Common myeloid progenitor, CD34-positive (primary cell): ENCODE measurements at regions not wholly inside any gene's neighbourhood (a gene's known extent, or its start where the extent isn't known, plus 50 kb on each side); places are given as distances from the start of the nearest gene placed in this dataset.
"Not testable (repeated sequence)": the region's sequence is repeated elsewhere in the genome, so short reads cannot be mapped to it uniquely, and the experiment has no call there.

ENCODE experiments used
- CTCF ChIA-PET: fragments of 350-600 bp; sonication (Branson Sonifier 250); formaldehyde crosslinking; loops from one replicate; lab custom pipeline; 2021; ENCODE audit warnings: antibody characterized with exemption; lab: Charles Lee
- POLR2A ChIA-PET: fragments of 350-600 bp; sonication (Branson Sonifier 250); formaldehyde crosslinking; loops from one replicate; lab custom pipeline; 2021; ENCODE audit warnings: antibody characterized with exemption; lab: Charles Lee
- DNase-seq, 3 donors: peaks; one replicate each; pipeline versions ENCODE4 v3.0.0 to v3.0.0-alpha.2; 2013
- H3K27ac ChIP-seq, 2 experiments: 1 replicate in 1 of 2; 2 replicates in 1 of 2; pipeline ENCODE4 v1.7.0; 2013; ENCODE audit warnings: inconsistent platforms in 2 of 2, low read length in 2 of 2, mild to moderate bottlenecking in 2 of 2, low read depth in 1 of 2, moderate library complexity in 1 of 2; ENCODE audit not compliant: severe bottlenecking in 2 of 2, insufficient read depth in 1 of 2, poor library complexity in 1 of 2
- H3K27me3 ChIP-seq, 5 experiments: replicated peaks in 2 of 5; 1 replicate in 3 of 5; 2 replicates in 2 of 5; pipeline versions ENCODE4 v1.6.1 to v1.7.0; 2013; ENCODE audit warnings: low read length in 4 of 5, mild to moderate bottlenecking in 2 of 5, moderate library complexity in 2 of 5, inconsistent platforms in 1 of 5; ENCODE audit not compliant: insufficient read depth in 5 of 5, control insufficient read depth in 4 of 5
- H3K36me3 ChIP-seq, 4 experiments: 1 replicate in 2 of 4; 2 replicates in 2 of 4; pipeline versions ENCODE4 v1.6.1 to v1.7.0; 2013; ENCODE audit warnings: low read length in 3 of 4, control low read depth in 1 of 4, mild to moderate bottlenecking in 1 of 4; ENCODE audit not compliant: control insufficient read depth in 4 of 4, insufficient read depth in 4 of 4
- H3K4me1 ChIP-seq, 4 experiments: 1 replicate in 3 of 4; 2 replicates in 1 of 4; pipeline versions ENCODE4 v1.6.1 to v1.7.1; 2013; ENCODE audit warnings: low read length in 3 of 4, mild to moderate bottlenecking in 3 of 4, control low read depth in 1 of 4, inconsistent platforms in 1 of 4, moderate library complexity in 1 of 4; ENCODE audit not compliant: control insufficient read depth in 4 of 4, insufficient read depth in 4 of 4; ENCODE audit errors: control extremely low read depth in 1 of 4
- H3K4me3 ChIP-seq, 7 experiments: 1 replicate in 4 of 7; 2 replicates in 3 of 7; pipeline versions ENCODE4 v1.5.1 to v1.7.0; 2013; ENCODE audit warnings: mild to moderate bottlenecking in 7 of 7, low read length in 6 of 7, moderate library complexity in 6 of 7, inconsistent platforms in 2 of 7, low read depth in 2 of 7, control low read depth in 1 of 7; ENCODE audit not compliant: insufficient read depth in 4 of 7, control insufficient read depth in 1 of 7; ENCODE audit errors: extremely low read depth in 1 of 7
- H3K9me3 ChIP-seq, 5 experiments: 1 replicate in 4 of 5; 2 replicates in 1 of 5; pipeline versions ENCODE4 v1.6.1 to v1.7.1; 2013; ENCODE audit warnings: low read length in 4 of 5, mild to moderate bottlenecking in 2 of 5, inconsistent platforms in 1 of 5, low read depth in 1 of 5, moderate library complexity in 1 of 5; ENCODE audit not compliant: control insufficient read depth in 4 of 5, insufficient read depth in 2 of 5; ENCODE audit errors: control extremely low read depth in 1 of 5
- WGBS: methylation state at CpG from one replicate; pipeline ENCODE4 v1.1.5; 2013; ENCODE audit not compliant: insufficient coverage; 5-methylcytosine and 5-hydroxymethylcytosine counted together

DNA sequence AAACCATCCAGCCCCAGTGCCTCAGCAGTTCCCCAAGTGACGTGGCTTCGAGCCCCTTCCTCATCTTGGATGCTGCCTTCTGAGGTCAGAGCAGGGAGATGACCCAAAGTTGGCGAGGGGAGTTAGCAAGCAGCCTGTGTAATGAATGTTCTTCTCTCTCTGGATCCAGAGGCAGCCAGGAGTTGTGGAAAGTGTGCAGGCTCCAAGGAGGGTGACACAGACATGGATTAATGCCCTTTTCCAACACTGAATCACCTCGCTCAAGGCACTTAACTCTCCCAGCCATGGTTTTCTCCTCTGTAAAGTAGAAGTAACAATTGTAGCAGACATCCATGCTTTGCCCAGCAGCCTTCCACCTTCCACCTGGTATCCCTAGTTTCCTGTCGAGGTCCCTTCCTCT, 64.6 kb upstream of the HAND1 start:
- H3K9me3 ChIP-seq, result no peaks in the 10 kb centered on the region
- no peak overlapping the region for H3K27ac ChIP-seq
- H3K4me1 ChIP-seq, result peaks cover 0 to 7% (median 1%) of the 10 kb centered on the region in 4 experiments
- no peaks in the 10 kb centered on the region for H3K36me3 ChIP-seq
- DNase-seq, result no peak
- 73% methylated on average over 2 of the region's 5 CpGs for WGBS
- H3K4me3 ChIP-seq, result no peak overlapping the region
- peaks cover 0 to 3% (median 0%) of the 10 kb centered on the region in 5 experiments for H3K27me3 ChIP-seq
- ChIA-PET CTCF (interaction anchor here (1.1 kb wide), 1 partner anchor 20 kb away, joined by 4 read pairs; no protein-coding TSS in a partner anchor), POLR2A (no interaction called here)

DNA sequence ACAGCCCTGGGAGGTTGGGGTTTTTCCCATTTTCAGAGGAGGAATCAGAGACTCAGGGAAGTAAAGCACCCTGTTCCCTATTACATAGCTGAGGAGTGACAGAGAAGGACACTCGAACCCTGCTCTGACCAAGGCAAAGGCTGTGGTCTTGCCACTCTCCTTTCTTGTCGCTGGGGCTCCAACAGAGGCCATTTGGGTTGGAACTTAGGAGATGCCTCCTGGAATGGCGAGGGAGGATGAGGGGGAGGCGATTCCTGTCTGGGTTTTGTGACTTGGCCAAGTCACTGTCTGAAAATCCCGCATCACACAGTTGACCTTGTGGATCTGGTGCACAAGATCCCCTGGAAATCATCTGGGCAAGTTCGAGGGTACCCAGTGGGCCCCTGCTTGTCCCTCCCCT, 64.0 kb upstream of the HAND1 start:
- Histone ChIP-seq H3K4me1 (peaks cover 0 to 7% (median 1%) of the 10 kb centered on the region in 4 experiments), H3K9me3 (no peaks in the 10 kb centered on the region), H3K27ac (no peak overlapping the region), H3K36me3 (no peaks in the 10 kb centered on the region), H3K27me3 (peaks cover 0 to 3% (median 0%) of the 10 kb centered on the region in 5 experiments), H3K4me3 (no peak overlapping the region)
- ChIA-PET CTCF (interaction anchor here (1.1 to 1.3 kb wide), 2 partner anchors 11 to 19 kb away, joined by 3 to 4 read pairs; no protein-coding TSS in a partner anchor), POLR2A (no interaction called here)
- WGBS, result 91% methylated on average over 6 of the region's 6 CpGs
- no peak for DNase-seq

DNA sequence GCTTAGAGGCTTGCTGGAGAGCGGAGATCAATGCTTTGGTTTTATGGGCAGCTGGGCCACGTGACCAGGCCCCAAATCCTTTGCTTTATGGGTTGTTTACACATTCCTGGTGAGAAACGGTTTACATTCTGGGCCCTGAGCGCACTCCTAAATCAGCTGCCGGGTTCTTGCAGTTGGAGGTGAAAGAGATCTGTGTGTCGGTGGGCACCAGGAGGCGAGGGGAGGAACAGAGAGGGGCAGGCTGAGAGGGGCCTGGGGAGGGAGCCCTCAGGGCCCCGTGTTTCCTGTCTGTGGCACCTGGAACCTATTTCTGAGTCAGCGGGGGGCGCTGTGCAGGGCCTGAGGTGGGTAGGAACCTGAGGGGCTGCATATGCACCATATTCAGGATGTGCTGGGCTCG, 63.5 kb upstream of the HAND1 start:
- 93% methylated on average over 10 of the region's 11 CpGs for WGBS
- no peak for DNase-seq
- no peak overlapping the region for H3K27ac ChIP-seq
- no peak overlapping the region for H3K4me3 ChIP-seq
- POLR2A ChIA-PET, result no interaction called here
- H3K9me3 ChIP-seq, result no peaks in the 10 kb centered on the region
- H3K4me1 ChIP-seq, result peaks cover 0 to 7% (median 1%) of the 10 kb centered on the region in 4 experiments
- CTCF ChIA-PET, result interaction anchor here (1.3 kb wide), 1 partner anchor 12 kb away, joined by 3 read pairs; no protein-coding TSS in a partner anchor
- H3K27me3 ChIP-seq, result peaks cover 0 to 3% (median 0%) of the 10 kb centered on the region in 5 experiments
- no peaks in the 10 kb centered on the region for H3K36me3 ChIP-seq

DNA sequence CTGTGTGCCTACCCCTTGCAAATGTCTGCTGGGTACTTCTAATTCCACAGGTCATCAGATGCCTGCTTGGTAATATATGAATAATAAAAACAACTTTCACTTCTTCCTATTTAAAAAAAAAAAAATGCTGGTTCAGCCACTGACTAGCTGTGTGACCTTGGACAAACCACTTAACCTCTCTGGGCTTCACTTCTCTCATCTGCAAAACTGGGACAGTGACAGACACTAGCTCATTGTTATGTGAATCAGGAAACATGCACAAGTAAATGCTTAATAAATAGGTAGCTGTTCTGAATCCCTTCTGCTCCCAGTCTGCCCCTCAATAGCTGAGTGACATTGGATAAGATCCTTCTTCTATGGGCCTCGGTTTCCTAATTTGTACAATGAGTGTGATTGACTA, 62.6 kb upstream of the HAND1 start:
- Histone ChIP-seq H3K4me3 (no peak overlapping the region), H3K4me1 (peaks cover 0 to 7% (median 1%) of the 10 kb centered on the region in 4 experiments)
- WGBS, result 100% methylated on average over 1 of the region's 1 CpG

DNA sequence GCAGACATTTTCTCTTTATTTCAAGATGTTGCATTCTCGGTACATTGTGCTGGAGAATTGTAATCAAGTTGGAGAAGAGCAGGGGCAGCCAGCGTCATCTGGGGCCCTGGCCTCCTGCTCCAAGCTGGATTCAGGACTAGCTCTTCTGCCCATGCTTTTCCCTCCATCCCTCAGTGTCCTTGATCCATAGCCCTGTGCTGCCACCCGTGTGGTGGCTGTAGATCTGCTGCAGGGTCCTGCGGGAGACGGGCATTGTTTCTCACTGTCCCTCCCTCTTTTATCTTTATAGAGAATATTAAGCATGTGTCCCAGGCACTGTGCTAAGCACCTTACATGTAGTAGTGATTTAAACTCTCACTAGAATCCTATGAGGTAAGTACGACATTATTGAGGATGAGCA, 60.5 kb upstream of the HAND1 start:
- H3K4me3 ChIP-seq, result no peak overlapping the region
- H3K36me3 ChIP-seq, result no peaks in the 10 kb centered on the region
- H3K4me1 ChIP-seq, result peaks cover 0 to 4% (median under 1%) of the 10 kb centered on the region in 4 experiments
- no peaks in the 10 kb centered on the region for H3K9me3 ChIP-seq
- 100% methylated on average over 6 of the region's 6 CpGs for WGBS
- peaks cover 0 to 3% (median 0%) of the 10 kb centered on the region in 5 experiments for H3K27me3 ChIP-seq
- CTCF ChIA-PET, result interaction anchor here (1.1 kb wide), 2 partner anchors 9 to 18 kb away, joined by 3 to 8 read pairs; no protein-coding TSS in a partner anchor
- no peak overlapping the region for H3K27ac ChIP-seq
- POLR2A ChIA-PET, result no interaction called here
- no peak for DNase-seq

More for the DNA sequence above, 62.6 kb upstream of the HAND1 start:
- Histone ChIP-seq H3K9me3 (no peaks in the 10 kb centered on the region), H3K27ac (no peak overlapping the region), H3K27me3 (peaks cover 0 to 3% (median 0%) of the 10 kb centered on the region in 5 experiments), H3K36me3 (no peaks in the 10 kb centered on the region)
- CTCF ChIA-PET, result interaction anchor here (1.3 kb wide), 1 partner anchor 13 kb away, joined by 3 read pairs; no protein-coding TSS in a partner anchor
- POLR2A ChIA-PET, result no interaction called here
- DNase-seq, result no peak

DNA sequence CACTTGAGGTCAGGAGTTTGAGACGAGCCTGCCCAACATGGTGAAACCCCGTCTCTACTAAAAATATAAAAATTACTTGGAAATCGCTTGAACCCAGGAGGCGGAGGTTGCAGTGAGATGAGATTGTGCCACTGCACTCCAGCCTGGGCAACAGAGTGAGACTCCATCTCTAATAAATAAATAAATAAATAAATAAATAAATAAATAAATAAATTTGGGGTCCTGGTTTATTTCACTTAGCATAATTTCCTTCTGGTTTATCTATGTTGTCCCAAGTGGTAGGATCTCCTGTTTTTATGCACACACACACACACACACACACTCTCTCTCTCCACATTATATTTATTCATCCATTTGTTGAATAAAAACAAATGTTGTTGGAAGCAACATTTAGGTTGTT, 58.4 kb upstream of the HAND1 start:
- CTCF ChIA-PET, result interaction anchor here (1.1 kb wide), 1 partner anchor 17 kb away, joined by 3 read pairs; no protein-coding TSS in a partner anchor
- not testable (repeated sequence) for H3K4me1 ChIP-seq

DNA sequence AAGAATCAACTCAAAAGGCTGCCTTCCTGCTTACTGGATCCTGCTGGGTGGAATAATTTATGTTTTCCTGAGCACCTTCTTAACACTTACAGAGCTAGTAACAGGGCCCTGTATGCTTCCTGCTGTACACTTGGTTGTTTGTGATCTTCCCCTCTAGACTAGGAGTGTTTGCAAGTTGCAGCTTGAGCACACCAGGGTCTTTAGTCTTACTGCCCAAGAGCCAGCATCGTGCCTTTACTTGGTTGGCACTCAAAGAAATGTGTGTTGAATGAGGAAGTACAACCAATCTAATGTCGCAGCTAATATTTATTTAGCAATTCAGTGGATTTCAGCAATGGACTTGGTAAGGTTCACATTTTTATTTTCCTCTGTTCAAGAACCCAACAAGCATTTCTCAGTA, 57.5 kb upstream of the HAND1 start:
- no peaks in the 10 kb centered on the region for H3K4me1 ChIP-seq
- peaks cover 0 to 2% (median 0%) of the 10 kb centered on the region in 5 experiments for H3K27me3 ChIP-seq
- no peak overlapping the region for H3K4me3 ChIP-seq
- peaks cover 0 to 4% (median 0%) of the 10 kb centered on the region in 5 experiments for H3K9me3 ChIP-seq
- H3K27ac ChIP-seq, result no peak overlapping the region
- ChIA-PET POLR2A (no interaction called here), CTCF (no interaction called here)
- H3K36me3 ChIP-seq, result no peaks in the 10 kb centered on the region
- no peak for DNase-seq
- 20% methylated on average over 1 of the region's 2 CpGs for WGBS

More for the DNA sequence above, 58.4 kb upstream of the HAND1 start:
- H3K27me3 ChIP-seq, H3K36me3 ChIP-seq, H3K27ac ChIP-seq, POLR2A ChIA-PET, DNase-seq, H3K9me3 ChIP-seq, H3K4me3 ChIP-seq: not testable (repeated sequence)
- WGBS, result 100% methylated on average over 2 of the region's 4 CpGs
